ENCODE measurements at regions not wholly inside any gene's neighbourhood (a gene's known extent, or its start where the extent isn't known, plus 50 kb on each side); places are given as distances from the start of the nearest gene placed in this dataset.

DNA sequence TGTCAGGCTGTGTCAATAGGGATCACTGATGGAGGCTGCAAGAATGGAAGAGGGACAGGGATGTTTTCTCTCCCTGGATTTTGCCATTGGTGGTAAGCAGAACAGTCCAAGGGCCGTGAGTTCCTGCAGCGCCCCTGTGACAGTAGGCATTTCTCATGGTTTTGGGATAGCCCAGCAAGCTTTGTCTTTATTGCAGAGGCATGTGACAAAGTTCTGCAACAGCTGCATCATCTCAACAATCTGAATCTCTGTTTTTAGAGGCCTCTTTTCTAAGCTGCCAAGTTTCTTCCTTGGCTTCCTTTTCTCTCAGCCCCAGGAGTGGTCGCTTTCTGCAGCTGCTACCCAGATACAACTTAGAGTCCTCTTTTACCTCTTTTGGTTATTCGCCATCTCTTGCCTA is 95.7 kb upstream of the TSHZ3 start:
- intact Hi-C loops (cut with DNase I): no loop called here
- Histone ChIP-seq H3K27me3 (no peaks in the 10 kb centered on the region), H3K27ac (no peak overlapping the region), H3K4me1 (no peaks in the 10 kb centered on the region), H3K36me3 (no peaks in the 10 kb centered on the region), H3K9me3 (no peaks in the 10 kb centered on the region), H3K4me3 (no peak overlapping the region)
- no peak for DNase-seq (ENCODE audit: extremely low spot score in 2 of 2)
- TF ChIP-seq POLR2A (IDR thresholded peaks at IDR 0.05) (no peak), POLR2AphosphoS5 (IDR thresholded peaks at IDR 0.05; ENCODE audit: insufficient read depth in 1 of 2, low read depth in 1 of 2) (no peak)
- TF ChIP-seq, protein P1, sequence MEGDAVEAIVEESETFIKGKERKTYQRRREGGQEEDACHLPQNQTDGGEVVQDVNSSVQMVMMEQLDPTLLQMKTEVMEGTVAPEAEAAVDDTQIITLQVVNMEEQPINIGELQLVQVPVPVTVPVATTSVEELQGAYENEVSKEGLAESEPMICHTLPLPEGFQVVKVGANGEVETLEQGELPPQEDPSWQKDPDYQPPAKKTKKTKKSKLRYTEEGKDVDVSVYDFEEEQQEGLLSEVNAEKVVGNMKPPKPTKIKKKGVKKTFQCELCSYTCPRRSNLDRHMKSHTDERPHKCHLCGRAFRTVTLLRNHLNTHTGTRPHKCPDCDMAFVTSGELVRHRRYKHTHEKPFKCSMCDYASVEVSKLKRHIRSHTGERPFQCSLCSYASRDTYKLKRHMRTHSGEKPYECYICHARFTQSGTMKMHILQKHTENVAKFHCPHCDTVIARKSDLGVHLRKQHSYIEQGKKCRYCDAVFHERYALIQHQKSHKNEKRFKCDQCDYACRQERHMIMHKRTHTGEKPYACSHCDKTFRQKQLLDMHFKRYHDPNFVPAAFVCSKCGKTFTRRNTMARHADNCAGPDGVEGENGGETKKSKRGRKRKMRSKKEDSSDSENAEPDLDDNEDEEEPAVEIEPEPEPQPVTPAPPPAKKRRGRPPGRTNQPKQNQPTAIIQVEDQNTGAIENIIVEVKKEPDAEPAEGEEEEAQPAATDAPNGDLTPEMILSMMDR (IDR thresholded peaks at IDR 0.05): no peak

DNA sequence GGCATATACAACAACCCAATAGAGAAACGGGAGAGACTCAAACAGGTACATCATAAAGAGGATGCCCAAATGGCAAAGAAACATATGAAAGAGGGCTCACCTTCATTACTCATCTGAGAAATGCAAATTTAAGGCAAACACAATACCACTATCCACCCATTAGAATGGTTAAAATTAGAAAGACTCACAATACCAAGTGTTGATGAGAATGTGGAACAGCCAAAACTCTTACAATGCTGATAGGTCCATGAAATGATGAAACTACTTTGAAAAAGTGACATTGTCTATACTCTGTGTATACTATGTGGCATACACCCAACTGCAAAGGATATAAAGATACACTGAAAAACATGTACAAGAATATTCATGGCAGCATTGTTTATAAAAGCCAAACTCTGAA is 96.2 kb upstream of the TSHZ3 start:
- Histone ChIP-seq H3K27me3 (no peaks in the 10 kb centered on the region), H3K9me3 (no peaks in the 10 kb centered on the region), H3K27ac (no peak overlapping the region), H3K36me3 (no peaks in the 10 kb centered on the region), H3K4me3 (no peak overlapping the region), H3K4me1 (no peaks in the 10 kb centered on the region)
- TF ChIP-seq, protein P1 (IDR thresholded peaks at IDR 0.05): no peak
- TF ChIP-seq POLR2A (IDR thresholded peaks at IDR 0.05): no peak
- DNase-seq (ENCODE audit: extremely low spot score in 2 of 2): no peak
- intact Hi-C loops (cut with DNase I): no loop called here

DNA sequence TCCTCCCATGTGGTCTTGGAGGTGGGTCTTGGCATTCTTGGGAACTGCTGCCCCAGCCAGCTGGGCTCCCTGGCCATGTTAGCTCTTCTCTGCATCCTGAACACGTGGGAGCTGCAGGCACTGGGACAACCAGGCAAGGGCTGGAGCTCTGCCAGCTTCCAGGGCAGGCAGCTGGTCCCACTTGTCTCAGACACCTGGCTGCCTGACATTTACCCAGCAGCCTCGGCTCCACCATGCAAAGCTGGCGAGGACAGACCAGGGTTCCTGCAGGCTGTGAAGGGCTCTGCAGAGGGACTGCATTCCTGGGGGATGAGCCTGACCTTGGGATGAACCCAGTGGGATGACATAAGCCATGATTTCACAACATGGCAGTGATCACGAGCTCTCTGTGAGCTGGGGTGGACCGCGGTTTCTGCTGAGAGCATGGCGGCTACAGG is 99.0 kb upstream of the TSHZ3 start:
- no peaks in the 10 kb centered on the region for H3K27me3 ChIP-seq
- TF ChIP-seq, protein P1 (IDR thresholded peaks at IDR 0.05): peak in 1 of 3 experiments; percentile 21
- TF ChIP-seq POLR2AphosphoS5 (IDR thresholded peaks at IDR 0.05; ENCODE audit: insufficient read depth in 1 of 2, low read depth in 1 of 2) (peak in 1 of 2 donors; percentile 83), POLR2A (IDR thresholded peaks at IDR 0.05) (no peak)
- no peaks in the 10 kb centered on the region for H3K9me3 ChIP-seq
- no peak overlapping the region for H3K4me3 ChIP-seq
- no peaks in the 10 kb centered on the region for H3K4me1 ChIP-seq
- no peaks in the 10 kb centered on the region for H3K36me3 ChIP-seq
- no peak overlapping the region for H3K27ac ChIP-seq
- DNase-seq (ENCODE audit: extremely low spot score in 2 of 2): no peak
- intact Hi-C loops (cut with DNase I): no loop called here

DNA sequence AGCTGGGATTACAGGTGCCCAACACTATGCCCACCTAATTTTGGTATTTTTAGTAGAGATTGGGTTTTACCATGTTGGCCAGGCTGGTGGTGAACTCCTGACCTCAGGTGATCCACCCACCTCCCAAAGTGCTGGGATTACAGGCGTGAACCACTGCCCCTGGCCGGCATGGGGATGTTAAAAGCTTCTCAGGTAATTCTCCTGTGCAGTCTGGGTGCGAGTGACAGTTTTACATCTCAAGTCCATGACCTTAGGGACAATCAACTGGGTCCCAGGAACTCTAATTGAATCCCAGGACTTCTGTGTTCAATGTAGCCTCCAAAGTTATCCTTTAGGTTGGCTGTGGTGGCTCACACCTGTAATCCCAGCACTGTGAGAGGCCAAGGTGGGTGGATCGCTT is 100.1 kb upstream of the TSHZ3 start:
- no peak for DNase-seq (ENCODE audit: extremely low spot score in 2 of 2)
- Histone ChIP-seq H3K27ac (no peak overlapping the region), H3K9me3 (no peaks in the 10 kb centered on the region), H3K4me3 (no peak overlapping the region), H3K36me3 (no peaks in the 10 kb centered on the region), H3K4me1 (no peaks in the 10 kb centered on the region), H3K27me3 (no peaks in the 10 kb centered on the region)
- TF ChIP-seq POLR2AphosphoS5 (IDR thresholded peaks at IDR 0.05; ENCODE audit: insufficient read depth in 1 of 2, low read depth in 1 of 2) (no peak), POLR2A (IDR thresholded peaks at IDR 0.05) (no peak)
- TF ChIP-seq, protein P1 (IDR thresholded peaks at IDR 0.05): no peak
- intact Hi-C loops (cut with DNase I): no loop called here

DNA sequence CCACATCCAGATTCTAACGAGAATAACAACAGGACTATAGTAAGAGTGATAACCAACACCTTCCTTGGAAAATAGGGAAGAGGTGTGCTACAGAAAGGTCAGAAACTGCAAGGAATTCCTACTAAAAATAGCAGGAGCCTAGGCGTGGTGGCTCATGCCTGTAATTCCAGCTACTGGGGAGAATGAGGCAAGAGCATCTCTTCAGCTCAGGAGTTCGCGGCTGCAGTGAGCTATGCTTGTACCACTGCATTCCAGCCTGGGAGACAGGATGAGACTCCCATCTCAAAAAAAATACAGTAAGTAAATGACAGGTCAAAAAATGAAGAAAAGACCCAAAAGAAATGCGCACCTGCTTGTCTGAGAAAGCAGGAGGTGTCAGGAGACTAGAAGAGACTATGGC is 101.5 kb upstream of the TSHZ3 start:
- H3K27me3 ChIP-seq: no peaks in the 10 kb centered on the region
- TF ChIP-seq POLR2A (IDR thresholded peaks at IDR 0.05) (no peak), POLR2AphosphoS5 (IDR thresholded peaks at IDR 0.05; ENCODE audit: insufficient read depth in 1 of 2, low read depth in 1 of 2) (no peak)
- TF ChIP-seq, protein P1 (IDR thresholded peaks at IDR 0.05): no peak
- H3K4me3 ChIP-seq: no peak overlapping the region
- H3K4me1 ChIP-seq: no peaks in the 10 kb centered on the region
- no peak overlapping the region for H3K27ac ChIP-seq
- no peak for DNase-seq (ENCODE audit: extremely low spot score in 2 of 2)
- no peaks in the 10 kb centered on the region for H3K36me3 ChIP-seq
- intact Hi-C loops (cut with DNase I): no loop called here
- H3K9me3 ChIP-seq: no peaks in the 10 kb centered on the region
